Effector memory CD4-positive, alpha-beta T cell (primary cell): ENCODE measurements at regions not wholly inside any gene's neighbourhood (a gene's known extent, or its start where the extent isn't known, plus 50 kb on each side); places are given as distances from the start of the nearest gene placed in this dataset.

Source experiments
- DNase-seq, 3 donors: peaks; one replicate each; pipeline ENCODE4 v3.0.0-alpha.2; 2020
- H3K27ac ChIP-seq: 2 replicates; pipeline ENCODE4 v1.7.0; 2013; ENCODE audit warnings: mild to moderate bottlenecking, low read length, moderate library complexity; ENCODE audit not compliant: insufficient read depth, poor library complexity, severe bottlenecking
- H3K27me3 ChIP-seq: replicated peaks from 2 replicates; pipeline ENCODE4 v1.7.0; 2013; ENCODE audit warnings: mild to moderate bottlenecking, low read length; ENCODE audit not compliant: insufficient read depth, control insufficient read depth, poor library complexity, severe bottlenecking
- H3K36me3 ChIP-seq: 2 replicates; pipeline ENCODE4 v1.7.0; 2013; ENCODE audit warnings: mild to moderate bottlenecking, low read length, moderate library complexity; ENCODE audit not compliant: control insufficient read depth, insufficient read depth
- H3K4me1 ChIP-seq: 2 replicates; pipeline ENCODE4 v1.7.0; 2013; ENCODE audit warnings: low read length, mild to moderate bottlenecking; ENCODE audit not compliant: control insufficient read depth, insufficient read depth, poor library complexity, severe bottlenecking
- H3K4me3 ChIP-seq: 2 replicates; pipeline ENCODE4 v1.7.0; 2013; ENCODE audit warnings: low read length, low read depth, mild to moderate bottlenecking; ENCODE audit not compliant: insufficient read depth, poor library complexity, severe bottlenecking
- H3K9me3 ChIP-seq: 2 replicates; pipeline ENCODE4 v1.7.0; 2013; ENCODE audit warnings: mild to moderate bottlenecking, low read length, moderate library complexity; ENCODE audit not compliant: control insufficient read depth

DNA sequence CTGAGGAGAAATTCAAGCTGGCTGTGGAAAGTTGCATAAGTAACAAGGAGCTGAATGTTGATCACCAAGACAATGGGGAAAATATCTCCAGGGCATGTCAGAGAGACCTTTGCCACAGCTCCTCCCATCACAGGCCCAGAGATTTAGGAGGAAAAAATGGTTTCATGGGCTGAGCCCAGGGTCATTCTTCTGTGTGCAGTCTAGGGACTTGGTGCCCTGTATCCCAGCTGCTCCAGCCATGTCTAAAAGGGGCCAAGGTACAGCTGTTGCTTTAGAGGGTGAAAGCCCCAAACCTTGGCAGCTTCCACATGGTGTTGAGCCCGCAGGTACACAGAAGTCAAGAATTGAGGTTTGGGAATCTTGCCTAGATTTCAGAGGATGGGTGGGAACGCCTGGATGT is 439.8 kb upstream of the HNRNPA3 start:
- Histone ChIP-seq H3K4me1 (no peaks in the 10 kb centered on the region), H3K27ac (no peak overlapping the region), H3K36me3 (no peaks in the 10 kb centered on the region), H3K9me3 (no peaks in the 10 kb centered on the region), H3K27me3 (no peaks in the 10 kb centered on the region), H3K4me3 (no peak overlapping the region)
- no peak for DNase-seq

DNA sequence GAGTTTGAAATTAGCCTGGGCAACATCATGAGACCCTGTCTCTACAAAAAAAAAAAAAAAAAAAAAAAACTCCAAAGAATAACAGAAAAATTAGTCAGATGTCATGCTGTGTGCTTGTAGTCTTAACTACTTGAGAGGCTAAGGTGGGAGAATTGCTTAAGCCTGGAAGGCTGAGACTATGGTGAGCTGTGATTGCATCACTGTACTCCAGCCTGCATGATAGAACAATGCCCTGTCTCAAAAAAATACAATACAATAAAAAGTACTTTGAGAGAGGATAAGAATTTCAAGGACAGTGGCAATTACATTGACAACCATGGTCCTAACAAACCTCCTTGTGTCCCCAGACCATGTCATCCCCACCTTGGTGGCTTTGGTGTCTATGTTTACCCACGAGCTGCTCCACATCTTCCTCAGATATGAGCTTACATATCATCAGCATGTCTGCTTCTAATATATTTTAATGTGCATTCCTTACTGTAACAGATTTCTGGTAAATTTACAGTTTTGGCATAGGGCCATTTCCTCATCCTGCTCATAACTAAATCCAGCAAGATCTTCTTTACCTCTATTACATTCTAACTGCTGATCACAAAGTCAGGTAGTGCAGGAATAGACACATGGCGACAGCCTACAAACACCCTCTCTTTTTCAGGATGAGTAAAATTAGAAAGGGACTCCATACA is 437.7 kb upstream of the HNRNPA3 start:
- Histone ChIP-seq H3K4me3 (no peak overlapping the region), H3K4me1 (no peaks in the 10 kb centered on the region), H3K9me3 (no peaks in the 10 kb centered on the region), H3K27me3 (no peaks in the 10 kb centered on the region), H3K27ac (no peak overlapping the region), H3K36me3 (no peaks in the 10 kb centered on the region)
- no peak for DNase-seq

DNA sequence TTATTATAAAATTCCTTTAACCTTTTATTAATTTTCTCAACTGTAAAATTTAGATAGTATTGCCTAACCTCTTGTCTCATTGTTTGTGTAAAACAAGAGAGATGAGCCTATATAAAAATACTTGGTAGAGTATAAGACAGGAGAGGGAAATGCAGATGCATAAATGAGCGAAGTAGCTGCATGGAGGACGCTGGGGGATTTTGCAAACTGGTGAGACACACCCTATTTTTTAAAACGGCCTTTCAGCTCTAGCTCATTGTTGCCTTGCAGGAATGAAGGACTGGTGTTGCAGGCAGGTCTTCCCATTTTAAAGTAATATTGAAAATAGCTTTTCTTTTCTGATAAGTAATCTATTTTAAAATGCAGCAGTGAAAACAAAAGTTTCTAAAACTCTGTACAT is 435.3 kb upstream of the HNRNPA3 start:
- Histone ChIP-seq H3K27me3 (no peaks in the 10 kb centered on the region), H3K9me3 (no peaks in the 10 kb centered on the region), H3K4me3 (no peak overlapping the region), H3K4me1 (no peaks in the 10 kb centered on the region), H3K36me3 (no peaks in the 10 kb centered on the region), H3K27ac (no peak overlapping the region)
- DNase-seq, result no peak

DNA sequence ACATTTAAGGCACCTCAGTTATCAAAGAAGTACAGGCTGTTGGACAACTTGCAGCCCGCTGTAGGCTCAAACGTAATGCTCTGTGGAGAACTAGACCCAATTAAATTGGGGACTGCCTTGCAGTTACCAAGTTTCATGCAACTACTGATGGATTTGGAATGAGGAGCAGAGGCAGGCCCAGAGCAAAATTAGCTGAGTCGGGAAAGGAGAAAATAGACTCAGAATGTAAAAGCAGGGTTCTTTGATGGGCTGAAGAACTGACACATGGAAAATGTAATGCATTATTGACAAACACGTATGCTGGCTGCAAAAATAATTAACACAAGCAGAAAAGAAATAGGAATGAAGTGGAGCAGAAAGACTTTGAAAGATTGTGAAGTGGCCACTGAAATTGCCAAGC is 432.7 kb upstream of the HNRNPA3 start:
- DNase-seq, result no peak
- Histone ChIP-seq H3K4me3 (no peak overlapping the region), H3K27ac (no peak overlapping the region), H3K9me3 (no peaks in the 10 kb centered on the region), H3K36me3 (no peaks in the 10 kb centered on the region), H3K4me1 (no peaks in the 10 kb centered on the region), H3K27me3 (no peaks in the 10 kb centered on the region)

DNA sequence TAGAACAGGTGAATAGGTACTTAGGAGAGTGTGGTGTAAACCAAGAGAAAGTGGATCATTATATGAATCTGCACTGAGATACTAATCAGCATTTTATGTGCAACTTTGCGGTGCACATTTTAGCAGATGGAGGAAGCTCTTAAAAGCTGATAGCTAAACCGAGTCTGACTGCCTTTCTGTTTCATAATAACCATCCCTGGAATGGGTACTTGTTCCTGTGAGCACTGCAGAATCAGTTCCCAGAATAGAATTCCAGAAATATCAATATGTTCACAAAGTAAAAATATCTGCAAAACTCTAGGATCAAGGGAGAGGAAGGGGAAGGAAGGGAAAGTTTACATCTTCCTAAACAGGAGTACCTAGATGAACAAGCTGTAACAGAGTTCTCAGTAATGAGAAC is 432.2 kb upstream of the HNRNPA3 start:
- Histone ChIP-seq H3K27ac (no peak overlapping the region), H3K36me3 (no peaks in the 10 kb centered on the region), H3K4me3 (no peak overlapping the region), H3K4me1 (no peaks in the 10 kb centered on the region), H3K27me3 (no peaks in the 10 kb centered on the region), H3K9me3 (no peaks in the 10 kb centered on the region)
- no peak for DNase-seq

DNA sequence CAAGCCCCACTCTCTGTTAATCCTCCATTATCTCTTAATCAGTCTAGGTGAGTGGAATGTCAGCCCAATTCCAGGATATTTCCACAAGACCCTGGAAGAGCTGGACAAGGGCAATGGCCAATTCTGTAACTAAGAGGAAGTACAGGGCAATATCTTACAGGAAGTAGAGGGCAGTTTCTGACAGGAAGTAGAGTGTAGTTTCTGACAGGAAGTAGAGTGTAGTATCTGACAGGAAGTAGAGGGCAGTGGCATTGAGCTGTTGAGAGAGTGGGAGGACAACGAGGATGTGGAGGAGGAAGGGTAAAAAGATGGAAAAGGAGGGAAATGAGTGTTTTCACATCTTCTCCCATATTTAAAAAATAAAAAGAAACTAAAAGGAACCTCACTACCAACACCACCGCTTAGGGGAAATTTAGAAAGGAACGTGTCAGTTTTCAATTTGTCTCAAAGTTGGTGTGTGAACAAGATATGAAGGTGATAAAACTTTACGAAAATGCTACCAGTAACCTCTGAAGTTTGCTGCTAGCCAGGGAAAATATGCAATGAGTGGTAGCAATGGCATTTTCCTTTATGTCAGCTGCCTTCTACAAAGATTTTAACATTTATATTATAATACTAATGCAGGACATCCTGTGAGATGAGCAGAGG is 430.9 kb upstream of the HNRNPA3 start:
- no peaks in the 10 kb centered on the region for H3K36me3 ChIP-seq
- H3K4me1 ChIP-seq, result no peaks in the 10 kb centered on the region
- H3K4me3 ChIP-seq, result no peak overlapping the region
- H3K9me3 ChIP-seq, result no peaks in the 10 kb centered on the region
- no peak for DNase-seq
- no peak overlapping the region for H3K27ac ChIP-seq
- no peaks in the 10 kb centered on the region for H3K27me3 ChIP-seq

DNA sequence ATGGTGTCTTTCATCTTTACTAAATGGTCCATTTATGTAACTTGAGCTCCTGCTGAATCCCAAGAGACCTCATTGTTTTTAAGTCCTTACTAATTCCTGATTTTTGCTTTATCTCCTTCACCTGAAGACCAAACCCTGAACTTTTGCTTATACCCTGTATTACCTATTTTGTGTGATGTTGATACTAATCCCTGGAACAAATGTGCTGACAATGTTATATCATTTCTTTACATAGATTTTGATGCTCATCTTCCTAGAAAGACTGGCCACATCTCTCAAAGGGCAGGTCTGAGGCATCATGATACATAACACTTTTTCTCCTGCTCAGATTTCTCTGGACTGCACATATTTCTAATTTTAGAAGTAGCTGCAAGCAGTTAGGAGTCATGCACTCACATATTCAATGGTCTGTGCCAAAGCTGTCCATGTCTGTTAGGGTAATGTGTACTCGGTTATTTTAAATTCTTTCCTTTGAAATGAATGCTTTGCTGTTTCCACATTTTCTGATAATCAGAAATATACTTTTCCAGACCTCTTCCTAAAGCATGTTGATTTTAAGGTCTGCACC is 427.9 kb upstream of the HNRNPA3 start:
- Histone ChIP-seq H3K4me3 (no peak overlapping the region), H3K9me3 (no peaks in the 10 kb centered on the region), H3K27ac (no peak overlapping the region), H3K36me3 (no peaks in the 10 kb centered on the region), H3K27me3 (no peaks in the 10 kb centered on the region), H3K4me1 (no peaks in the 10 kb centered on the region)
- DNase-seq, result no peak

DNA sequence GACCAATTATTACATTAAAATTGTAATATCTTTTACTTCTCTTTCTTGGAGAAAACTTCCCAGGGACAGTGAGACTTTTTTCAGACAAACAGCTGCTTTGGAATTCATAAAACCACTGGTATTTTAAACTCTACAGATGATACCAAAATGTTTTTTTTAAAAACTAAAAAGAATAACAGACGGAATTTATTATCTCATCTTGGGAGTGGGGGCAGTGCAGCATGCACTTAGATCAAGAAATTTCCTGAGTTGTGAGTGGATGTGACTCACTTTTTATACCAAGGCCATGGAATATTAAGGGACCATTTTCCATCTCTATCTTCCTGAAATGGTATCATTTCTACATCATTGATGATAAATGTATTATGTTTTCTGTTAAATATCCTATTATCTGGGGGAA is 422.8 kb upstream of the HNRNPA3 start:
- Histone ChIP-seq H3K9me3 (no peaks in the 10 kb centered on the region), H3K27me3 (no peaks in the 10 kb centered on the region), H3K36me3 (no peaks in the 10 kb centered on the region), H3K4me3 (no peak overlapping the region), H3K4me1 (no peaks in the 10 kb centered on the region), H3K27ac (no peak overlapping the region)
- no peak for DNase-seq

DNA sequence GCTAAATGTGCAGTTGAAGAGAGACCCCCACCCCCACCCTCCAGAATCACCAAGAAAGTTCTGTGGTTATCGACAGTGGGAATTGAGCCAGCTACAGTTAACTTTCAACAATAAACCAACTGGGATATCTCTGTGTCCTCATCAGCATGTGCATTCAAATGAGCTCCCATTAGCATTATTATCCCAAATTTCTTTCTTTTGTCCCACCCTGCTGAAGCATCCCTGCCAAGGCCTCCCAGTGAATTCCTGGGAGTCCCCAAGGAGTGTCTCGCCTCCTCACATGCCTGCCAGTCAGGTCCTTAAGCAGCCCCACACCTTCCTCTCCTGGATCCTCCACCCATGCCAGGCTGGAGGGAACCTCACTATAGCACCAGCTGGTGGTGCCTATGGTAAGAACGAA is 422.1 kb upstream of the HNRNPA3 start:
- Histone ChIP-seq H3K36me3 (no peaks in the 10 kb centered on the region), H3K4me3 (no peak overlapping the region)

DNA sequence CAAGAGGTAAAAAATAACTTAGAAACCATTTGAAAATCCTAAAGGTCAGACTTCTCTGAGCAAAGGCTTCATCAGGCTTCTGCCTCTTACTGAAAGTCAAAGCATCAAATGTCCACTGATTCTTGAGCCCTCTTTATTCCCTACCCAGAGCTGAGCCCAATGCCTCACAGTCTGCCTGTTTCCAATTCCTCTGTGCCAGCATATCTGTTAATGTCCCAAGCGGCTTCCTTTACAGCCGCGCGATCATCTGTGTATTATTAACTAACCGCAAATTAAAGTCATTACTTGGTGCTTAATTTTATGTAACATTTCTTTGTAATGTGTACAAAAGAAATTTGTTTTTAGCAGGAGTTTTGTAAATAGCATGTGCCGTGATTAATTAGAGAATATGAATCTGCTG is 418.8 kb upstream of the HNRNPA3 start:
- H3K4me1 ChIP-seq, result no peaks in the 10 kb centered on the region
- no peak for DNase-seq
- no peaks in the 10 kb centered on the region for H3K9me3 ChIP-seq
- no peaks in the 10 kb centered on the region for H3K36me3 ChIP-seq
- no peaks in the 10 kb centered on the region for H3K27me3 ChIP-seq
- H3K27ac ChIP-seq, result no peak overlapping the region
- H3K4me3 ChIP-seq, result no peak overlapping the region

More for the DNA sequence above, 422.1 kb upstream of the HNRNPA3 start:
- DNase-seq, result no peak
- no peaks in the 10 kb centered on the region for H3K9me3 ChIP-seq
- H3K27me3 ChIP-seq, result no peaks in the 10 kb centered on the region
- H3K4me1 ChIP-seq, result no peaks in the 10 kb centered on the region
- H3K27ac ChIP-seq, result no peak overlapping the region
